Vagina (tissue), 2 donors: ENCODE measurements at regions not wholly inside any gene's neighbourhood (a gene's known extent, or its start where the extent isn't known, plus 50 kb on each side); places are given as distances from the start of the nearest gene placed in this dataset.

Experiments
- DNase-seq, 2 donors: peaks; one replicate each; pipeline ENCODE4 v3.0.0-alpha.2; 2017; ENCODE audit errors: extremely low spot score in 2 of 2
- H3K27ac ChIP-seq: fragments of 200-600 bp; sonication (generic); one replicate; pipeline ENCODE4 v1.5.1; 2019
- H3K27me3 ChIP-seq: fragments of 200-600 bp; sonication (generic); one replicate; pipeline ENCODE4 v1.5.1; 2019
- H3K36me3 ChIP-seq, 2 donors: fragments of 200-600 bp; sonication (generic); one replicate each; pipeline ENCODE4 v1.5.1; 2017 to 2019
- H3K4me1 ChIP-seq: fragments of 200-600 bp; sonication (generic); one replicate; pipeline ENCODE4 v1.5.1; 2019
- H3K4me3 ChIP-seq, 2 donors: fragments of 200-600 bp; sonication (generic); 1 replicate in 1 of 2; 2 replicates in 1 of 2; pipeline ENCODE4 v1.5.1; 2016 to 2019
- H3K9me3 ChIP-seq: fragments of 200-600 bp; sonication (generic); one replicate; pipeline ENCODE4 v1.5.1; 2019
- POLR2A ChIP-seq, 2 donors: fragments of 450-650 bp; IDR thresholded peaks; one replicate each; pipeline ENCODE4 v1.6.1; 2017; ENCODE audit warnings: antibody characterized with exemption in 2 of 2, mild to moderate bottlenecking in 2 of 2, moderate library complexity in 2 of 2
- POLR2AphosphoS5 ChIP-seq, 2 donors: sonication (generic); formaldehyde crosslinking; IDR thresholded peaks; one replicate each; pipeline ENCODE4 v1.9.0; 2017; ENCODE audit warnings: antibody characterized with exemption in 2 of 2, mild to moderate bottlenecking in 2 of 2, low read depth in 1 of 2; ENCODE audit not compliant: insufficient read depth in 1 of 2
- intact Hi-C: fragments of 100-400 bp; cut with DNase I; formaldehyde crosslinking; loops from one replicate; pipeline ENCODE4 v1.15.1; 2023
- TF ChIP-seq, protein P1 (sequence below), 3 experiments: fragments of 450-650 bp in 2 of 3; fragments of 200-600 bp in 1 of 3; sonication (generic) in 1 of 3; IDR thresholded peaks; one replicate each; pipeline ENCODE4 v1.5.1; 2017 to 2019; ENCODE audit warnings: antibody characterized with exemption in 3 of 3, mild to moderate bottlenecking in 2 of 3, moderate library complexity in 2 of 3

DNA sequence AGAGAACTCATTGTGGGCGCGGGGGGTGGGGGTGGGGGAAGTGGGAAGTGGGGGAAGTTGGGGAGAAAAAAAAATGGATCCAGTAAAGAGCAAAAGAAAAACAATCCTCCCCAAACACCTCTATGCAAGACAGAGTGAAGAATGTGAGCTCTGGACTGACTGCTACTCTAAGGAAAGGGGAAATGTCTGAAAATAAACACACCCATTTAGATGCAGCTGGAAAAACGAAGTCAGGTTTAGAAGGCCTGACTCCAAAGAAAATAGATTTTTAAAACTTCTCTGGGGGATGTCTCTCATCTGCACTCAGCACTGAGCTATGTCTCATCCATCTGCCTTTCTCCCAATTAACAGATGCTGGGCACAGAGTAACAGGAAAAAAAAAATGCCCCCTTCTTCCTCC, 904.4 kb downstream of the GALC start:
- DNase-seq, result no peak

DNA sequence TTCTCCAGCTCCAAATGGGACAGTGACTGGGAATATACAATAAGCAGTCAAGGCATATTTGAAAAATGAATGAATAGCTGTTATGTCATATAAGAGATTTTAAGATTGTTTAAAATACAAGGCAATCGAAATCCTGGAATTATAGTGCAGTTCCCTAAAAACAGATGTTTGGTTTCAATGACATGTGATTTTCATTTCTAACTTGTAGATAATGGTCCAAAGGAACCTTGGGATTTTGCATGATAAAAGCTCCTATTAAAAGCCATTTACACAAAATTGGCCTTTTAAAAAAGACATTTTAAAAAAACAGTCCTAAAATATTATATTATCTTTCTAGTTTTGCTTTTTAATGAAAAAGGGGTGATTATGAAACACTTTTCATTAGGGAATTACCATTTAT, 905.1 kb downstream of the GALC start:
- Histone ChIP-seq H3K27ac (no peak overlapping the region), H3K4me1 (no peaks in the 10 kb centered on the region), H3K36me3 (no peaks in the 10 kb centered on the region), H3K9me3 (no peaks in the 10 kb centered on the region), H3K27me3 (no peaks in the 10 kb centered on the region), H3K4me3 (no peak overlapping the region)
- intact Hi-C loops, result no loop called here
- DNase-seq, result no peak
- TF ChIP-seq POLR2A (IDR thresholded peaks at IDR 0.05) (no peak), POLR2AphosphoS5 (IDR thresholded peaks at IDR 0.05; ENCODE audit: insufficient read depth in 1 of 2, low read depth in 1 of 2) (no peak)
- TF ChIP-seq, protein P1, sequence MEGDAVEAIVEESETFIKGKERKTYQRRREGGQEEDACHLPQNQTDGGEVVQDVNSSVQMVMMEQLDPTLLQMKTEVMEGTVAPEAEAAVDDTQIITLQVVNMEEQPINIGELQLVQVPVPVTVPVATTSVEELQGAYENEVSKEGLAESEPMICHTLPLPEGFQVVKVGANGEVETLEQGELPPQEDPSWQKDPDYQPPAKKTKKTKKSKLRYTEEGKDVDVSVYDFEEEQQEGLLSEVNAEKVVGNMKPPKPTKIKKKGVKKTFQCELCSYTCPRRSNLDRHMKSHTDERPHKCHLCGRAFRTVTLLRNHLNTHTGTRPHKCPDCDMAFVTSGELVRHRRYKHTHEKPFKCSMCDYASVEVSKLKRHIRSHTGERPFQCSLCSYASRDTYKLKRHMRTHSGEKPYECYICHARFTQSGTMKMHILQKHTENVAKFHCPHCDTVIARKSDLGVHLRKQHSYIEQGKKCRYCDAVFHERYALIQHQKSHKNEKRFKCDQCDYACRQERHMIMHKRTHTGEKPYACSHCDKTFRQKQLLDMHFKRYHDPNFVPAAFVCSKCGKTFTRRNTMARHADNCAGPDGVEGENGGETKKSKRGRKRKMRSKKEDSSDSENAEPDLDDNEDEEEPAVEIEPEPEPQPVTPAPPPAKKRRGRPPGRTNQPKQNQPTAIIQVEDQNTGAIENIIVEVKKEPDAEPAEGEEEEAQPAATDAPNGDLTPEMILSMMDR (IDR thresholded peaks at IDR 0.05), result no peak

More for the DNA sequence above, 904.4 kb downstream of the GALC start:
- Histone ChIP-seq H3K27me3 (no peaks in the 10 kb centered on the region), H3K4me3 (no peak overlapping the region), H3K9me3 (no peaks in the 10 kb centered on the region), H3K4me1 (no peaks in the 10 kb centered on the region), H3K27ac (no peak overlapping the region), H3K36me3 (no peaks in the 10 kb centered on the region)
- TF ChIP-seq POLR2A (IDR thresholded peaks at IDR 0.05) (no peak), POLR2AphosphoS5 (IDR thresholded peaks at IDR 0.05; ENCODE audit: insufficient read depth in 1 of 2, low read depth in 1 of 2) (no peak)
- TF ChIP-seq, protein P1 (IDR thresholded peaks at IDR 0.05), result no peak
- intact Hi-C loops, result no loop called here

DNA sequence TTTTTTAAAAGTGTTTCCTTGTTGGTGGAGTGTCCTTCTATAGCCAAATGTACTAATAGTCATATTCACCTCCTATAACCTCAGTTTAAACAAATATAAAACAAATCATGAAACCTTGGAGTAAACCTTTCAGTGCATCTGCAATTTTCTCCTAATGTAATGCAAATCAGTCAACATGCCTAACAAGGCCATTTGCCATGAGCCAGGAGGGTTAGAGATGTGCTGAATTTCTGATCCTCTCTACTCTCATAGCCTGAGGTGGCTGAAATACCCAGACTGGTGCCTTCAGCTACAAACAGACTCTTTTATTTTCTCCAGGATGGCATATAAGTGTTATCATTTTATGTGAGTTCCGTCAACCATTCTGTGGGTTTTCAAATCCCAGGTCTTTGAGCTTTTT, 908.1 kb downstream of the GALC start:
- no peak overlapping the region for H3K4me3 ChIP-seq
- TF ChIP-seq POLR2AphosphoS5 (IDR thresholded peaks at IDR 0.05; ENCODE audit: insufficient read depth in 1 of 2, low read depth in 1 of 2), result no peak
- TF ChIP-seq POLR2A (IDR thresholded peaks at IDR 0.05), result no peak
- TF ChIP-seq, protein P1 (IDR thresholded peaks at IDR 0.05), result no peak
- no peaks in the 10 kb centered on the region for H3K9me3 ChIP-seq
- H3K4me1 ChIP-seq, result no peaks in the 10 kb centered on the region
- H3K27ac ChIP-seq, result no peak overlapping the region
- no peak for DNase-seq
- intact Hi-C loops, result no loop called here
- H3K36me3 ChIP-seq, result no peaks in the 10 kb centered on the region
- H3K27me3 ChIP-seq, result no peaks in the 10 kb centered on the region

DNA sequence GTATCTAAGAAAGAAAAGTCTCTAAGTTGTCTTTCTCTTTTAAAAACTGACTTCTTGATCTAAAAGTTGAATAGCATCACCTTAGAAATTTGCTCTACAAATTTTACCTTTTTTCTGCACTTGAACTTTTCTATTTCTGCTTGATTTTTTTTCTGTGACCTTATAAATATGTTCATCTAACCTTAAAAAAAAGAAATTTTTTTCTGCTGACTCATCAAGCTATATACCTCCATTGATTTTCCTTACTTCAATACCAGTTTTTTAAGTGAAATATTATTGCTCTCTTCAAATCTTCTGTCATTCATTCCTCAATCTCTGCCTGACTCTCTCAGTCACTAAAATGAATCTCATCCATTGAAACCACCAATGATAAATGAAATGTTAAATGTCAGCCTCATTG, 910.1 kb downstream of the GALC start:
- Histone ChIP-seq H3K36me3 (no peaks in the 10 kb centered on the region), H3K27me3 (no peaks in the 10 kb centered on the region), H3K27ac (no peak overlapping the region), H3K9me3 (no peaks in the 10 kb centered on the region), H3K4me3 (no peak overlapping the region), H3K4me1 (no peaks in the 10 kb centered on the region)
- TF ChIP-seq POLR2A (IDR thresholded peaks at IDR 0.05), result no peak
- TF ChIP-seq POLR2AphosphoS5 (IDR thresholded peaks at IDR 0.05; ENCODE audit: insufficient read depth in 1 of 2, low read depth in 1 of 2), result no peak
- TF ChIP-seq, protein P1 (IDR thresholded peaks at IDR 0.05), result no peak
- intact Hi-C loops, result no loop called here
- DNase-seq, result no peak

DNA sequence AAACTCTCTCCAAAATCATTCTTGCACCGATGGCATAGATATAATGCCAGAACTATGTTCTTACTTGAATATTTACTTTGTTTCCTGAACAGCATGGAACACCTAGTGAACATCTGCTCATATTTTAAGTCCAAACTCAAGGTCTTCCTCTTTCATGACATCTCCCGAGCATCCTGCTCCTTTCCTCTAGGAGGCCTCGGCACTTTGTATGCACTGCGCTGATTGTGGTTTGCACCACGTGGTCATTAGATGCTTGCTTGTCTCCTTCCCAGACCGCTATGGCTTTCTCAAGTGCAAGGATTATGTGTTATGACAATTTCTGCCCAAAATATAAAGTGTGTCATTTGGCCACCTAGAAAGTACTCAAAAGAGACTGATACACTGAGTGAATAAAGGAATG, 912.0 kb downstream of the GALC start:
- Histone ChIP-seq H3K9me3 (no peaks in the 10 kb centered on the region), H3K27ac (no peak overlapping the region), H3K36me3 (no peaks in the 10 kb centered on the region), H3K27me3 (no peaks in the 10 kb centered on the region), H3K4me1 (no peaks in the 10 kb centered on the region), H3K4me3 (no peak overlapping the region)
- TF ChIP-seq POLR2A (IDR thresholded peaks at IDR 0.05) (no peak), POLR2AphosphoS5 (IDR thresholded peaks at IDR 0.05; ENCODE audit: insufficient read depth in 1 of 2, low read depth in 1 of 2) (no peak)
- TF ChIP-seq, protein P1 (IDR thresholded peaks at IDR 0.05), result no peak
- DNase-seq, result no peak
- intact Hi-C loops, result no loop called here
